DOHH2 (cell line): ENCODE measurements at regions not wholly inside any gene's neighbourhood (a gene's known extent, or its start where the extent isn't known, plus 50 kb on each side); places are given as distances from the start of the nearest gene placed in this dataset.

Experiments
- H3F3A ChIP-seq: fragments of 200-600 bp; sonication (generic), shearing (Covaris generic); 2 replicates; pipeline ENCODE4 v1.6.0; 2016; ENCODE audit warnings: antibody characterized with exemption, mild to moderate bottlenecking; ENCODE audit not compliant: control insufficient read depth, insufficient read depth
- H3K27ac ChIP-seq: fragments of 200-600 bp; sonication (generic); 2 replicates; pipeline ENCODE4 v1.5.1; 2014; ENCODE audit warnings: low read depth, mild to moderate bottlenecking, low read length, moderate library complexity
- H3K27me3 ChIP-seq: fragments of 200-600 bp; sonication (generic); 2 replicates; pipeline ENCODE4 v1.6.1; 2014; ENCODE audit warnings: mild to moderate bottlenecking, low read length, mixed read lengths; ENCODE audit not compliant: control insufficient read depth
- H3K36me3 ChIP-seq: fragments of 200-600 bp; sonication (generic); 2 replicates; pipeline ENCODE4 v1.6.1; 2014; ENCODE audit warnings: mild to moderate bottlenecking, low read length, moderate library complexity, mixed read lengths; ENCODE audit not compliant: control insufficient read depth
- H3K4me1 ChIP-seq: fragments of 200-600 bp; sonication (generic); 2 replicates; pipeline ENCODE4 v1.6.1; 2014; ENCODE audit warnings: mild to moderate bottlenecking, low read length, mixed read lengths; ENCODE audit not compliant: control insufficient read depth
- H3K4me2 ChIP-seq: fragments of 200-600 bp; sonication (generic); 2 replicates; pipeline ENCODE4 v1.6.0; 2014; ENCODE audit warnings: mild to moderate bottlenecking, low read length, moderate library complexity
- H3K4me3 ChIP-seq: fragments of 200-600 bp; sonication (generic); 2 replicates; pipeline ENCODE4 v1.5.1; 2014; ENCODE audit warnings: mild to moderate bottlenecking, low read length, mixed read lengths
- H3K79me2 ChIP-seq: fragments of 200-600 bp; sonication (generic); 2 replicates; pipeline ENCODE4 v1.6.1; 2014; ENCODE audit warnings: mild to moderate bottlenecking, low read length, mixed read lengths; ENCODE audit not compliant: control insufficient read depth
- H3K9me2 ChIP-seq: fragments of 200-600 bp; sonication (generic); replicated peaks from 2 replicates; pipeline ENCODE4 v1.6.1; 2014; ENCODE audit warnings: mild to moderate bottlenecking, low read length, mixed read lengths; ENCODE audit not compliant: control insufficient read depth
- H3K9me3 ChIP-seq: fragments of 200-600 bp; sonication (generic); 2 replicates; pipeline ENCODE4 v1.6.1; 2014; ENCODE audit warnings: antibody characterized with exemption, low read length, mixed read lengths; ENCODE audit not compliant: control insufficient read depth, insufficient read depth
- H4K20me1 ChIP-seq: fragments of 200-600 bp; sonication (generic); 2 replicates; pipeline ENCODE4 v1.6.0; 2014; ENCODE audit warnings: low read depth, mild to moderate bottlenecking, antibody characterized with exemption, low read length, moderate library complexity; ENCODE audit not compliant: control insufficient read depth, insufficient read depth
- CTCF ChIP-seq: fragments of 200-600 bp; sonication (generic); IDR thresholded peaks from one replicate; pipeline ENCODE4 v1.5.1; 2014; ENCODE audit warnings: antibody characterized with exemption, mild to moderate bottlenecking, low read depth, low read length; ENCODE audit not compliant: poor library complexity, severe bottlenecking
- EZH2phosphoT487 ChIP-seq: fragments of 200-600 bp; sonication (generic); IDR thresholded peaks from 2 replicates; pipeline ENCODE4 v1.6.1; 2017; ENCODE audit warnings: borderline replicate concordance, mild to moderate bottlenecking, antibody characterized with exemption, low read length, moderate library complexity, mixed read lengths

DNA sequence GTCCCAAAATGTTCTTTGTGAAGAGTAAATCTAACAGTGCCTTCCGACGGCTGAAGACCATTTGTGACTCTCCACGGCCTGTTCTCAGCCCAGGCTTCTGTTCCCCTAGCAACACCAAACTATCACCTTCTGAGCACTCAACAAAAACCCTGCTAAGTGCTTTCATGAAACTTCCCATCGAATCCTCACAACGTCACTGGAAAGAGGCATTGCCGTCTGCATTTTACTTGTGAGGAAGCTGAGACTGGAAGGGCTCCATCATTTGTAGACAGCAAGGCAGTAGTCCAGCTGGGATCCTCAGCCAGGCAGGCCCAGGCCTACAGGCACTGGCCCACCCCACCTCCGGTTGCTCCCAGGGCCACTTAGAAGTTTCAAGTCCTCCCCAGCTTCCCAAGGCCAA, 97.8 kb upstream of the POU3F3 start:
- no peaks in the 10 kb centered on the region for H3K9me2 ChIP-seq
- H4K20me1 ChIP-seq, result no peaks in the 10 kb centered on the region
- H3K27me3 ChIP-seq, result no peaks in the 10 kb centered on the region
- H3K9me3 ChIP-seq, result no peaks in the 10 kb centered on the region
- no peak overlapping the region for H3K27ac ChIP-seq
- no peaks in the 10 kb centered on the region for H3K79me2 ChIP-seq
- no peak overlapping the region for H3K4me2 ChIP-seq
- no peak overlapping the region for H3K4me3 ChIP-seq
- no peaks in the 10 kb centered on the region for H3F3A ChIP-seq
- no peaks in the 10 kb centered on the region for H3K36me3 ChIP-seq
- H3K4me1 ChIP-seq, result no peaks in the 10 kb centered on the region
- TF ChIP-seq EZH2phosphoT487 (no peak), CTCF (no peak)

GRCh38 chr2:104757056-104757455, 96.9 kb upstream of the POU3F3 start:
- no peak overlapping the region for H3K4me2 ChIP-seq
- H3K36me3 ChIP-seq, result no peaks in the 10 kb centered on the region
- no peaks in the 10 kb centered on the region for H3K4me1 ChIP-seq
- H3K79me2 ChIP-seq, result no peaks in the 10 kb centered on the region
- H3K27ac ChIP-seq, result no peak overlapping the region
- no peaks in the 10 kb centered on the region for H3F3A ChIP-seq
- TF ChIP-seq CTCF, result no peak
- TF ChIP-seq EZH2phosphoT487, result no peak
- H3K27me3 ChIP-seq, result no peaks in the 10 kb centered on the region
- no peaks in the 10 kb centered on the region for H3K9me3 ChIP-seq
- no peaks in the 10 kb centered on the region for H3K9me2 ChIP-seq
- H4K20me1 ChIP-seq, result no peaks in the 10 kb centered on the region
- no peak overlapping the region for H3K4me3 ChIP-seq

DNA sequence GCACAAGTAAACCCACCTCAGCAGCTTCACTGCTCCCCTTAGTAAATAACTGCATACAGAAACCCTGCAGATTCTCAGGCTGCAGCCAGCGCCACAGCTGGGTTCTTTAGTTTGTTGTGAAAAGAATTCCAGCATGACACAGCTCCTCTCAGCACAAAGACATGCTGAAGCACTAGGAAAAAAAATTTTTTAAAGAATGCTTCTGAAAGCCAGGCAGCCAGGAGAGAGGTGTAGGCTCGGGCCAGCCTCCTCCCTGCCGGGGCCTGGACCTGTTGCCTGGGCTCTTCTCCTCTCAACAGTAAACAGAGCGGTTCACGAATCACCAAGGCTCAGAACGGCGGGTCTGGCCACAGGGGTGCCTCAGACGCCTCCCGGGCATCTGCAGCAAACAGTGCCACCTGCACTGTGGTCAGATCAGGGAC, 95.7 kb upstream of the POU3F3 start:
- no peaks in the 10 kb centered on the region for H4K20me1 ChIP-seq
- no peaks in the 10 kb centered on the region for H3K79me2 ChIP-seq
- no peaks in the 10 kb centered on the region for H3K4me1 ChIP-seq
- no peaks in the 10 kb centered on the region for H3K36me3 ChIP-seq
- H3K9me3 ChIP-seq, result no peaks in the 10 kb centered on the region
- no peak overlapping the region for H3K4me2 ChIP-seq
- no peak overlapping the region for H3K4me3 ChIP-seq
- TF ChIP-seq CTCF, result no peak
- no peak for TF ChIP-seq EZH2phosphoT487
- no peak overlapping the region for H3K27ac ChIP-seq
- no peaks in the 10 kb centered on the region for H3F3A ChIP-seq
- no peaks in the 10 kb centered on the region for H3K9me2 ChIP-seq
- no peaks in the 10 kb centered on the region for H3K27me3 ChIP-seq

DNA sequence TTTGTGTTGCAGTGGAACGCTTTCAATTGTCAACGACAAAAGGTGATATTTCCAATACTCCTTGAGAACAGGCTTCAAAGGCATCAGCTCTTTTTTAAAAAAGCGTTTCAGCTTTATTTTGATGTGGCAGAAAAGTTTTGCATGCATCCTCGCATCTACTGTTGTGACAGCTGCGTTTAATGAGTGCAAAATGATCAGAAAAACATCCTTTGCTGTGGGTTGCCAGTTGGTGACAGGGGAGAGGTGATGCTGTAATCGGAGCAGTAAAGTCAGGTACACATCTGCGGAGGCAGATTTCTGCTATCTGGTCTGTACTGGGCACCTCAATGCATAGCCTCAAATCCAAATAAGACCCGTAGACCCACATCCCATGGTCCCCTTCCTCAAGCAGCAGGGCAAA, 91.9 kb upstream of the POU3F3 start:
- Histone ChIP-seq H3K9me2 (no peaks in the 10 kb centered on the region), H3K79me2 (no peaks in the 10 kb centered on the region), H3K36me3 (no peaks in the 10 kb centered on the region), H3K4me1 (no peaks in the 10 kb centered on the region), H4K20me1 (no peaks in the 10 kb centered on the region), H3K4me3 (no peak overlapping the region), H3K4me2 (no peak overlapping the region), H3K9me3 (no peaks in the 10 kb centered on the region), H3K27ac (no peak overlapping the region), H3F3A (no peaks in the 10 kb centered on the region), H3K27me3 (no peaks in the 10 kb centered on the region)
- TF ChIP-seq CTCF (no peak), EZH2phosphoT487 (no peak)
